Loucy (cell line): ENCODE measurements at regions not wholly inside any gene's neighbourhood (a gene's known extent, or its start where the extent isn't known, plus 50 kb on each side); places are given as distances from the start of the nearest gene placed in this dataset.

Source experiments
- H2AFZ ChIP-seq: fragments of 200-600 bp; sonication (generic); 2 replicates; pipeline ENCODE4 v1.6.0; 2016; ENCODE audit warnings: antibody characterized with exemption, mild to moderate bottlenecking, low read length, moderate library complexity
- H3F3A ChIP-seq: fragments of 200-600 bp; 2 replicates; pipeline ENCODE4 v1.6.0; 2016; ENCODE audit warnings: antibody characterized with exemption, low read depth, mild to moderate bottlenecking
- H3K27me3 ChIP-seq: fragments of 200-600 bp; sonication (generic); 2 replicates; pipeline ENCODE4 v1.6.1; 2014; ENCODE audit warnings: low read length, mild to moderate bottlenecking; ENCODE audit not compliant: insufficient read depth, poor library complexity, severe bottlenecking
- H3K36me3 ChIP-seq: fragments of 200-600 bp; sonication (generic); 2 replicates; pipeline ENCODE4 v1.6.1; 2016; ENCODE audit warnings: low read length; ENCODE audit not compliant: insufficient read depth
- H3K4me1 ChIP-seq: fragments of 200-600 bp; sonication (generic); 2 replicates; pipeline ENCODE4 v1.5.1; 2014; ENCODE audit warnings: low read length, mild to moderate bottlenecking; ENCODE audit not compliant: insufficient read depth, poor library complexity, severe bottlenecking
- H3K4me2 ChIP-seq: fragments of 200-600 bp; sonication (generic); 2 replicates; pipeline ENCODE4 v1.6.0; 2014; ENCODE audit warnings: antibody characterized with exemption, low read length, low read depth, mild to moderate bottlenecking; ENCODE audit not compliant: poor library complexity, severe bottlenecking
- H3K4me3 ChIP-seq: fragments of 200-600 bp; sonication (generic); 2 replicates; pipeline ENCODE4 v1.5.1; 2014; ENCODE audit warnings: low read length, mild to moderate bottlenecking, mixed read lengths; ENCODE audit not compliant: poor library complexity, severe bottlenecking
- H3K79me2 ChIP-seq: fragments of 200-600 bp; sonication (generic); 2 replicates; pipeline ENCODE4 v1.6.1; 2014; ENCODE audit warnings: low read length; ENCODE audit not compliant: insufficient read depth
- H3K9ac ChIP-seq: fragments of 200-600 bp; sonication (generic); 2 replicates; pipeline ENCODE4 v1.6.0; 2014; ENCODE audit warnings: mild to moderate bottlenecking, low read depth, low read length, moderate library complexity; ENCODE audit not compliant: poor library complexity, severe bottlenecking
- H3K9me2 ChIP-seq: fragments of 200-600 bp; sonication (generic); replicated peaks from 2 replicates; pipeline ENCODE4 v1.6.1; 2016; ENCODE audit warnings: low read depth, low read length, mixed read lengths
- H3K9me3 ChIP-seq: fragments of 200-600 bp; sonication (generic); 2 replicates; pipeline ENCODE4 v1.6.1; 2014; ENCODE audit warnings: mild to moderate bottlenecking, antibody characterized with exemption, low read length, low read depth; ENCODE audit not compliant: insufficient read depth
- H4K20me1 ChIP-seq: fragments of 200-600 bp; sonication (generic); 2 replicates; pipeline ENCODE4 v1.6.0; 2014; ENCODE audit warnings: antibody characterized with exemption, low read length, mild to moderate bottlenecking; ENCODE audit not compliant: insufficient read depth, poor library complexity, severe bottlenecking
- CTCF ChIP-seq: fragments of 200-600 bp; sonication (generic); conservative IDR thresholded peaks from 2 replicates; pipeline ENCODE4 v1.5.1; 2014; ENCODE audit warnings: mild to moderate bottlenecking, antibody characterized with exemption, low read length
- EZH2phosphoT487 ChIP-seq: fragments of 200-600 bp; IDR thresholded peaks from 2 replicates; pipeline ENCODE4 v1.6.1; 2018; ENCODE audit warnings: antibody characterized with exemption, mild to moderate bottlenecking, moderate library complexity, borderline replicate concordance

DNA sequence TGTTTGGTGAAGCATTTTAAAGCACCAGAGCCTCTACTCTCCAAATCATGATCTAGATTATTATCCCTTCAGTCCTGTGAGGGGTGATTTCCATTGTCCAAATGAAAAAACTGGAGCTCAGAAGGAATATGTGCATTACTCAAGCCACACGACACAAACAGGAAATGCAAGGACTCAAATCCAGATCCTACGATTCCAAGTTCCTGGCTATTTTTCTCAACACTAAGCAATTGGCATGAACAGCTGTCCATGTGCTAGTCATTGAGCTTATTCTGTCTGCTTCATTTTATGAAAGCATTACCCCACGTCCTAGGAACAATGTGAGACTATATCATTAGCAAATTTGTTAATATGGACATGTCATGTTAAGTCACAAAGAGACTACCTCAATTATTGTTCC, 273.1 kb upstream of the LYPLAL1 start:
- TF ChIP-seq CTCF (no peak), EZH2phosphoT487 (no peak)
- no peak overlapping the region for H3K9ac ChIP-seq
- H3K4me3 ChIP-seq: no peak overlapping the region

GRCh38 chr1:218904416-218904815, 269.3 kb upstream of the LYPLAL1 start:
- H3K4me2 ChIP-seq: no peak overlapping the region
- no peaks in the 10 kb centered on the region for H3K36me3 ChIP-seq
- H3K79me2 ChIP-seq: no peaks in the 10 kb centered on the region
- H3K27me3 ChIP-seq: no peaks in the 10 kb centered on the region
- H3K9me3 ChIP-seq: no peaks in the 10 kb centered on the region
- no peak overlapping the region for H3K4me3 ChIP-seq
- no peaks in the 10 kb centered on the region for H3K4me1 ChIP-seq
- TF ChIP-seq EZH2phosphoT487 (no peak), CTCF (no peak)
- no peaks in the 10 kb centered on the region for H4K20me1 ChIP-seq
- no peaks in the 10 kb centered on the region for H3K9me2 ChIP-seq
- H2AFZ ChIP-seq: no peak overlapping the region
- H3K9ac ChIP-seq: no peak overlapping the region
- no peaks in the 10 kb centered on the region for H3F3A ChIP-seq

More for the DNA sequence above, 273.1 kb upstream of the LYPLAL1 start:
- no peak overlapping the region for H2AFZ ChIP-seq
- no peaks in the 10 kb centered on the region for H3K36me3 ChIP-seq
- no peaks in the 10 kb centered on the region for H3K9me3 ChIP-seq
- no peaks in the 10 kb centered on the region for H3F3A ChIP-seq
- H3K4me2 ChIP-seq: no peak overlapping the region
- H4K20me1 ChIP-seq: no peaks in the 10 kb centered on the region
- no peaks in the 10 kb centered on the region for H3K9me2 ChIP-seq
- H3K79me2 ChIP-seq: no peaks in the 10 kb centered on the region
- H3K4me1 ChIP-seq: no peaks in the 10 kb centered on the region
- no peaks in the 10 kb centered on the region for H3K27me3 ChIP-seq

DNA sequence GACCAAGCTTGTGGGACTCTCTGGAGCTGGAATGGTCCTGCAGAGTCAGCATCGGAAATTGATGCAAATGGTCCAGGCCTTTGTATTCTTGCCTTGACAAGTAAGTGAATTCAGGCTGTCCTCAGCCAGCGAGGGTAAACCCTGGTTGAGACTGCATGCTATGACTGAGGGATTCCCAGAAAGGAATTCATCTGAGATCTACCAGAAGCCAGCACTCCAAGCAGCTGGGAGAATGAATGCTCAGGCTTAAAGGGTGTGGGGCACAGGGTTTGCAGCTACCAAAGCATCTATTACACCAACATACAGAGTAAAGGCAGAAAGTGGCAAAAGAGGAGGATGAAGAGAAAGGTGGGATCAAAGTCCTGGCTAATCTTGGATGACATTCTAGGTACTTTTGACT, 257.0 kb upstream of the LYPLAL1 start:
- no peak for TF ChIP-seq CTCF
- TF ChIP-seq EZH2phosphoT487: no peak
- Histone ChIP-seq H3K9me2 (no peaks in the 10 kb centered on the region), H4K20me1 (no peaks in the 10 kb centered on the region), H3K4me3 (no peak overlapping the region), H3K4me2 (no peak overlapping the region), H3K79me2 (no peaks in the 10 kb centered on the region), H3F3A (no peaks in the 10 kb centered on the region), H3K9ac (no peak overlapping the region), H2AFZ (no peak overlapping the region), H3K4me1 (no peaks in the 10 kb centered on the region), H3K9me3 (no peaks in the 10 kb centered on the region), H3K27me3 (no peaks in the 10 kb centered on the region), H3K36me3 (no peaks in the 10 kb centered on the region)
